B cell (primary cell): ENCODE measurements at regions not wholly inside any gene's neighbourhood (a gene's known extent, or its start where the extent isn't known, plus 50 kb on each side); places are given as distances from the start of the nearest gene placed in this dataset.

ENCODE experiments used
- ATAC-seq: fragments of 200-7000 bp; cut with Tn5 transposase; one replicate; pipeline ENCODE4 v1.10.0; 2021; ENCODE audit warnings: low read depth, mild to moderate bottlenecking, moderate number of reproducible peaks, moderate library complexity
- CTCF ChIA-PET: fragments of 350-600 bp; sonication (Branson Sonifier 250); formaldehyde crosslinking; loops from one replicate; lab custom pipeline; 2021; ENCODE audit warnings: antibody characterized with exemption, inconsistent platforms; lab: Charles Lee
- POLR2A ChIA-PET: fragments of 350-600 bp; sonication (Branson Sonifier 250); formaldehyde crosslinking; loops from one replicate; lab custom pipeline; 2021; ENCODE audit warnings: antibody characterized with exemption; lab: Charles Lee
- DNase-seq: peaks from one replicate; pipeline ENCODE4 v3.0.0; 2013
- H2AFZ ChIP-seq: 2 replicates; pipeline ENCODE4 v1.6.1; 2012; ENCODE audit warnings: mild to moderate bottlenecking, low read depth, low read length; ENCODE audit not compliant: insufficient read depth, poor library complexity, severe bottlenecking
- H3K27ac ChIP-seq, 2 donors: 1 replicate in 1 of 2; 2 replicates in 1 of 2; pipeline ENCODE4 v1.5.1; 2012 to 2013; ENCODE audit warnings: low read length in 2 of 2, mild to moderate bottlenecking in 2 of 2, moderate library complexity in 1 of 2
- H3K27me3 ChIP-seq, 4 experiments: fragments of 200-600 bp in 1 of 4; sonication (generic) in 1 of 4; replicated peaks in 1 of 4; 1 replicate in 2 of 4; 2 replicates in 2 of 4; pipeline versions ENCODE4 v1.6.1 to v1.7.0; 2013 to 2016; ENCODE audit warnings: low read length in 3 of 4, mild to moderate bottlenecking in 2 of 4, mixed read lengths in 1 of 4, moderate library complexity in 1 of 4; ENCODE audit not compliant: insufficient read depth in 4 of 4, control insufficient read depth in 3 of 4; ENCODE audit errors: control extremely low read depth in 1 of 4
- H3K36me3 ChIP-seq, 2 experiments: replicated peaks in 1 of 2; 1 replicate in 1 of 2; 2 replicates in 1 of 2; pipeline versions ENCODE4 v1.6.1 to v1.7.1; 2013; ENCODE audit warnings: low read length in 1 of 2; ENCODE audit not compliant: insufficient read depth in 2 of 2, control insufficient read depth in 1 of 2; ENCODE audit errors: control extremely low read depth in 1 of 2, extremely low read depth in 1 of 2
- H3K4me1 ChIP-seq, 2 donors: fragments of 200-600 bp in 1 of 2; sonication (generic) in 1 of 2; 1 replicate in 1 of 2; 2 replicates in 1 of 2; pipeline versions ENCODE4 v1.5.1 to v1.6.1; 2013 to 2017; ENCODE audit warnings: low read length in 2 of 2; ENCODE audit not compliant: control insufficient read depth in 2 of 2, insufficient read depth in 2 of 2
- H3K4me2 ChIP-seq: replicated peaks from 2 replicates; pipeline ENCODE3; 2012; ENCODE audit warnings: mild to moderate bottlenecking, low read depth, low read length; ENCODE audit not compliant: poor library complexity, severe bottlenecking
- H3K4me3 ChIP-seq, 5 experiments: fragments of 200-600 bp in 1 of 5; sonication (generic) in 1 of 5; 1 replicate in 3 of 5; 2 replicates in 2 of 5; pipeline versions ENCODE4 v1.5.1 to v1.7.0; 2011 to 2016; ENCODE audit warnings: low read length in 4 of 5, mild to moderate bottlenecking in 4 of 5, low read depth in 2 of 5, control low read depth in 1 of 5, moderate library complexity in 1 of 5; ENCODE audit not compliant: insufficient read depth in 1 of 5; ENCODE audit errors: control extremely low read depth in 1 of 5, extremely low read depth in 1 of 5
- H3K79me2 ChIP-seq: fragments of 200-600 bp; sonication (generic); one replicate; pipeline ENCODE4 v1.6.0; 2016; ENCODE audit warnings: low read length; ENCODE audit not compliant: control insufficient read depth, insufficient read depth
- H3K9ac ChIP-seq: fragments of 200-600 bp; sonication (generic); 2 replicates; pipeline ENCODE4 v1.6.1; 2017; ENCODE audit warnings: mild to moderate bottlenecking, low read length, moderate library complexity
- H3K9me3 ChIP-seq, 3 donors: one replicate each; pipeline versions ENCODE4 v1.6.1 to v1.7.1; 2013; ENCODE audit warnings: low read length in 2 of 3; ENCODE audit not compliant: control insufficient read depth in 2 of 3, insufficient read depth in 1 of 3; ENCODE audit errors: control extremely low read depth in 1 of 3
- H4K20me1 ChIP-seq: 2 replicates; pipeline ENCODE4 v1.6.0; 2012; ENCODE audit warnings: mild to moderate bottlenecking, low read length; ENCODE audit not compliant: insufficient read depth, control insufficient read depth, poor library complexity, severe bottlenecking
- H3K27ac Mint-ChIP-seq: one replicate; pipeline ENCODE4 v1.8.0; 2021; ENCODE audit warnings: mixed read lengths
- H3K27me3 Mint-ChIP-seq: one replicate; pipeline ENCODE4 v1.8.0; 2021; ENCODE audit warnings: mixed read lengths
- H3K4me1 Mint-ChIP-seq: one replicate; pipeline ENCODE4 v1.8.0; 2021; ENCODE audit warnings: mixed read lengths
- H3K4me3 Mint-ChIP-seq: one replicate; pipeline ENCODE4 v1.8.0; 2021; ENCODE audit warnings: mixed read lengths
- H3K9me3 Mint-ChIP-seq: one replicate; pipeline ENCODE4 v1.8.0; 2022; ENCODE audit warnings: mixed read lengths; ENCODE audit not compliant: insufficient read depth
- EZH2 ChIP-seq: IDR thresholded peaks from 2 replicates; pipeline ENCODE4 v1.6.1; 2012; ENCODE audit warnings: borderline replicate concordance, low read depth, mild to moderate bottlenecking, moderate library complexity, low read length; ENCODE audit not compliant: insufficient read depth, poor library complexity, severe bottlenecking
- WGBS: methylation state at CpG from one replicate; pipeline ENCODE4 v1.1.5; 2013; ENCODE audit warnings: missing lambda C conversion rate; ENCODE audit not compliant: insufficient coverage; 5-methylcytosine and 5-hydroxymethylcytosine counted together
- intact Hi-C: fragments of 100-400 bp; cut with micrococcal nuclease; formaldehyde crosslinking; loops from one replicate; pipeline ENCODE4 v1.10.0; 2022
- TF ChIP-seq, protein P1 (sequence below): fragments of 200-600 bp; IDR thresholded peaks from one replicate; pipeline ENCODE4 v1.8.0; 2022; ENCODE audit warnings: antibody characterized with exemption, mild to moderate bottlenecking

GRCh38 chr2:7711167-7711566 lies 794.0 kb downstream of the RNF144A start:
- Mint-ChIP-seq H3K27ac (no peak overlapping the region), H3K4me3 (no peak overlapping the region), H3K4me1 (no peaks in the 10 kb centered on the region), H3K9me3 (no peaks in the 10 kb centered on the region), H3K27me3 (peaks cover 3% of the 10 kb centered on the region)
- H3K36me3 ChIP-seq: no peaks in the 10 kb centered on the region
- no peak overlapping the region for H3K9ac ChIP-seq
- DNase-seq (no peak), ATAC-seq (no peak)
- H3K79me2 ChIP-seq: no peaks in the 10 kb centered on the region
- no peaks in the 10 kb centered on the region for H3K27me3 ChIP-seq
- no peak overlapping the region for H3K4me3 ChIP-seq
- no peaks in the 10 kb centered on the region for H3K9me3 ChIP-seq
- H3K27ac ChIP-seq: no peak overlapping the region
- ChIA-PET CTCF (no interaction called here), POLR2A (no interaction called here)
- no peaks in the 10 kb centered on the region for H3K4me1 ChIP-seq
- H4K20me1 ChIP-seq: no peaks in the 10 kb centered on the region
- intact Hi-C loops: no loop called here
- H2AFZ ChIP-seq: no peak overlapping the region
- TF ChIP-seq EZH2: no peak
- TF ChIP-seq, protein P1, sequence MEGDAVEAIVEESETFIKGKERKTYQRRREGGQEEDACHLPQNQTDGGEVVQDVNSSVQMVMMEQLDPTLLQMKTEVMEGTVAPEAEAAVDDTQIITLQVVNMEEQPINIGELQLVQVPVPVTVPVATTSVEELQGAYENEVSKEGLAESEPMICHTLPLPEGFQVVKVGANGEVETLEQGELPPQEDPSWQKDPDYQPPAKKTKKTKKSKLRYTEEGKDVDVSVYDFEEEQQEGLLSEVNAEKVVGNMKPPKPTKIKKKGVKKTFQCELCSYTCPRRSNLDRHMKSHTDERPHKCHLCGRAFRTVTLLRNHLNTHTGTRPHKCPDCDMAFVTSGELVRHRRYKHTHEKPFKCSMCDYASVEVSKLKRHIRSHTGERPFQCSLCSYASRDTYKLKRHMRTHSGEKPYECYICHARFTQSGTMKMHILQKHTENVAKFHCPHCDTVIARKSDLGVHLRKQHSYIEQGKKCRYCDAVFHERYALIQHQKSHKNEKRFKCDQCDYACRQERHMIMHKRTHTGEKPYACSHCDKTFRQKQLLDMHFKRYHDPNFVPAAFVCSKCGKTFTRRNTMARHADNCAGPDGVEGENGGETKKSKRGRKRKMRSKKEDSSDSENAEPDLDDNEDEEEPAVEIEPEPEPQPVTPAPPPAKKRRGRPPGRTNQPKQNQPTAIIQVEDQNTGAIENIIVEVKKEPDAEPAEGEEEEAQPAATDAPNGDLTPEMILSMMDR: no peak
- no peak overlapping the region for H3K4me2 ChIP-seq

- H3K79me2 ChIP-seq: no peaks in the 10 kb centered on the region
- H3K9me3 ChIP-seq: no peaks in the 10 kb centered on the region
- CTCF ChIA-PET: no interaction called here
- TF ChIP-seq, protein P1: no peak
- no peak for TF ChIP-seq EZH2
- no peaks in the 10 kb centered on the region for H4K20me1 ChIP-seq
- Mint-ChIP-seq H3K27me3 (no peaks in the 10 kb centered on the region), H3K27ac (no peak overlapping the region), H3K4me1 (no peaks in the 10 kb centered on the region), H3K9me3 (no peaks in the 10 kb centered on the region), H3K4me3 (no peak overlapping the region)
- H3K27me3 ChIP-seq: no peaks in the 10 kb centered on the region
- no peak overlapping the region for H3K4me2 ChIP-seq
- H3K4me1 ChIP-seq: no peaks in the 10 kb centered on the region
- ATAC-seq (no peak), DNase-seq (no peak)
- no peak overlapping the region for H3K4me3 ChIP-seq
- H3K36me3 ChIP-seq: no peaks in the 10 kb centered on the region
- POLR2A ChIA-PET: no interaction called here
- no CpG with 5 or more reads among the region's 2 CpGs for WGBS
- no peak overlapping the region for H2AFZ ChIP-seq
- H3K27ac ChIP-seq: no peak overlapping the region
- H3K9ac ChIP-seq: no peak overlapping the region
- intact Hi-C loops: no loop called here
Measured at GRCh38 chr2:7719876-7720275, 802.7 kb downstream of the RNF144A start.
